ENCODE measurements at regions not wholly inside any gene's neighbourhood (a gene's known extent, or its start where the extent isn't known, plus 50 kb on each side); places are given as distances from the start of the nearest gene placed in this dataset.

GRCh38 chr7:13321316-13321715 lies 633.9 kb downstream of the ARL4A start:
- H3K4me1 Mint-ChIP-seq (ENCODE audit: low read depth, unreplicated experiment) = no peaks in the 10 kb centered on the region
- TF ChIP-seq, protein P1, sequence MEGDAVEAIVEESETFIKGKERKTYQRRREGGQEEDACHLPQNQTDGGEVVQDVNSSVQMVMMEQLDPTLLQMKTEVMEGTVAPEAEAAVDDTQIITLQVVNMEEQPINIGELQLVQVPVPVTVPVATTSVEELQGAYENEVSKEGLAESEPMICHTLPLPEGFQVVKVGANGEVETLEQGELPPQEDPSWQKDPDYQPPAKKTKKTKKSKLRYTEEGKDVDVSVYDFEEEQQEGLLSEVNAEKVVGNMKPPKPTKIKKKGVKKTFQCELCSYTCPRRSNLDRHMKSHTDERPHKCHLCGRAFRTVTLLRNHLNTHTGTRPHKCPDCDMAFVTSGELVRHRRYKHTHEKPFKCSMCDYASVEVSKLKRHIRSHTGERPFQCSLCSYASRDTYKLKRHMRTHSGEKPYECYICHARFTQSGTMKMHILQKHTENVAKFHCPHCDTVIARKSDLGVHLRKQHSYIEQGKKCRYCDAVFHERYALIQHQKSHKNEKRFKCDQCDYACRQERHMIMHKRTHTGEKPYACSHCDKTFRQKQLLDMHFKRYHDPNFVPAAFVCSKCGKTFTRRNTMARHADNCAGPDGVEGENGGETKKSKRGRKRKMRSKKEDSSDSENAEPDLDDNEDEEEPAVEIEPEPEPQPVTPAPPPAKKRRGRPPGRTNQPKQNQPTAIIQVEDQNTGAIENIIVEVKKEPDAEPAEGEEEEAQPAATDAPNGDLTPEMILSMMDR (IDR thresholded peaks at IDR 0.05; ENCODE audit: unreplicated experiment) = no peak
- H3K9me3 Mint-ChIP-seq (ENCODE audit: low read depth, unreplicated experiment) = no peaks in the 10 kb centered on the region
- CTCF ChIA-PET = interaction anchor here (0.7 kb wide), 2 partner anchors 1499 to 1882 kb away, joined by 3 read pairs; no protein-coding TSS in a partner anchor
- no peak for DNase-seq
- no TSS peak for BruUV-seq (replicated peaks)
- intact Hi-C loops (cut with micrococcal nuclease; ENCODE audit: unreplicated experiment) = no loop called here
- H3K4me3 Mint-ChIP-seq (ENCODE audit: low read depth, unreplicated experiment) = no peak overlapping the region
- H3K36me3 Mint-ChIP-seq (ENCODE audit: insufficient read depth, unreplicated experiment) = no peaks in the 10 kb centered on the region
- no peaks in the 10 kb centered on the region for H3K27me3 Mint-ChIP-seq (ENCODE audit: unreplicated experiment)
- H3K27ac Mint-ChIP-seq (ENCODE audit: unreplicated experiment) = no peak overlapping the region

DNA sequence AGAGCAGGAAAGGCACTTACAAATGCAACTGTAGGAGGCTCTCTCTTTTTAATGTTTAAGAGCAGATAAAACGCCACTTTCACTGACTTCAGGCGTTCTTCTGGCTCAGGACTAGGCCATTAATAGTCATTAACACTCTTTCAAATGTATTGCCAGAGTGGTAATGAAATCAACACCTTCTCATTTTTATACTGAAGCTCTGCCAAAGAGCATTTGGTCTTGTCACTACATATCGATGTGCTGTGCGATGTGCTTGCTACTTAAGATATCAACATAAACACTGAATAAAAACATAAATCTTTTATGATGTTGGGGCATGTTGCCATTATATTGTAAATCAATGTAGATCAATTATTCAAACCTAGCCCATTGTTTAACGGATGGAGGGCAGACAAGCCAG lies 634.7 kb downstream of the ARL4A start:
- CTCF ChIA-PET = interaction anchor here (0.7 kb wide), 1 partner anchor 1883 kb away, joined by 3 read pairs; no protein-coding TSS in a partner anchor
- BruUV-seq (replicated peaks) = no TSS peak
- intact Hi-C loops (cut with micrococcal nuclease; ENCODE audit: unreplicated experiment) = no loop called here
- Mint-ChIP-seq H3K4me1 (ENCODE audit: low read depth, unreplicated experiment) (no peaks in the 10 kb centered on the region), H3K9me3 (ENCODE audit: low read depth, unreplicated experiment) (no peaks in the 10 kb centered on the region), H3K27ac (ENCODE audit: unreplicated experiment) (no peak overlapping the region), H3K4me3 (ENCODE audit: low read depth, unreplicated experiment) (no peak overlapping the region), H3K27me3 (ENCODE audit: unreplicated experiment) (no peaks in the 10 kb centered on the region), H3K36me3 (ENCODE audit: insufficient read depth, unreplicated experiment) (no peaks in the 10 kb centered on the region)
- TF ChIP-seq, protein P1 (IDR thresholded peaks at IDR 0.05; ENCODE audit: unreplicated experiment) = no peak
- no peak for DNase-seq

GRCh38 chr7:13327669-13328068 lies 640.2 kb downstream of the ARL4A start:
- Mint-ChIP-seq H3K4me3 (ENCODE audit: low read depth, unreplicated experiment) (no peak overlapping the region), H3K9me3 (ENCODE audit: low read depth, unreplicated experiment) (no peaks in the 10 kb centered on the region), H3K27me3 (ENCODE audit: unreplicated experiment) (no peaks in the 10 kb centered on the region), H3K36me3 (ENCODE audit: insufficient read depth, unreplicated experiment) (no peaks in the 10 kb centered on the region), H3K27ac (ENCODE audit: unreplicated experiment) (no peak overlapping the region), H3K4me1 (ENCODE audit: low read depth, unreplicated experiment) (no peaks in the 10 kb centered on the region)
- TF ChIP-seq, protein P1 (IDR thresholded peaks at IDR 0.05; ENCODE audit: unreplicated experiment) = no peak
- intact Hi-C loops (cut with micrococcal nuclease; ENCODE audit: unreplicated experiment) = no loop called here
- no TSS peak for BruUV-seq (replicated peaks)
- CTCF ChIA-PET = no interaction called here
- DNase-seq = no peak

DNA sequence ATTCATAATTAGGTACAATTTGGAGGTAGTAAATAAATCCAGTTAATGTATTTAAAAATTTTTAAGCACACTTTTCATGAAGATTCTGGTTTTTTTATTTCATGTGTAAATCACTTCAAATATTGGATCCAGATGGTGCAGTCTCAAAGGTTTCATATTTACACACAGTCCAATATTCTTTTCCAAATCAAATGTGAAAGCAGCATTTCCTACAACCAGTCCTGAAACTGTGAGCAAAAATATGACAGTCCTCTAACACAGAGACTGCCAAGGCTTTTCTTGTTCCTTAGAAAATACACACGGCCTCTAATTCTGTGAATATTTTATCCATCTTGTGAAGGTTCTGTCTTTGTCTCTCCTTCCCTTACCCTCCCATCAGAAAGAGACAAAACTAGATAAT lies 645.9 kb downstream of the ARL4A start:
- no TSS peak for BruUV-seq (replicated peaks)
- intact Hi-C loops (cut with micrococcal nuclease; ENCODE audit: unreplicated experiment) = no loop called here
- no peak overlapping the region for H3K27ac Mint-ChIP-seq (ENCODE audit: unreplicated experiment)
- no peak for DNase-seq
- H3K4me1 Mint-ChIP-seq (ENCODE audit: low read depth, unreplicated experiment) = no peaks in the 10 kb centered on the region
- H3K4me3 Mint-ChIP-seq (ENCODE audit: low read depth, unreplicated experiment) = no peak overlapping the region
- CTCF ChIA-PET = interaction anchor here (0.6 kb wide), 1 partner anchor 1556 kb away, joined by 3 read pairs; no protein-coding TSS in a partner anchor
- no peaks in the 10 kb centered on the region for H3K9me3 Mint-ChIP-seq (ENCODE audit: low read depth, unreplicated experiment)
- TF ChIP-seq, protein P1 (IDR thresholded peaks at IDR 0.05; ENCODE audit: unreplicated experiment) = no peak
- H3K27me3 Mint-ChIP-seq (ENCODE audit: unreplicated experiment) = no peaks in the 10 kb centered on the region
- no peaks in the 10 kb centered on the region for H3K36me3 Mint-ChIP-seq (ENCODE audit: insufficient read depth, unreplicated experiment)
